Activated CD4-positive, alpha-beta T cell treated with anti-CD3 and anti-CD28 coated beads for 36 hours (primary cell): ENCODE measurements at regions not wholly inside any gene's neighbourhood (a gene's known extent, or its start where the extent isn't known, plus 50 kb on each side); places are given as distances from the start of the nearest gene placed in this dataset.
A peak's percentile ranks its signal among the peaks of the same experiment; 100 is the strongest.
"Not testable (repeated sequence)": the region's sequence is repeated elsewhere in the genome, so short reads cannot be mapped to it uniquely, and the experiment has no call there.

Source experiments
- ATAC-seq: fragments of 200-7000 bp; cut with Tn5 transposase; one replicate; pipeline ENCODE4 v1.10.0; 2021; ENCODE audit warnings: mild to moderate bottlenecking, moderate library complexity
- CTCF ChIA-PET: fragments of 350-600 bp; sonication (Branson Sonifier 250); formaldehyde crosslinking; loops from one replicate; lab custom pipeline; 2021; ENCODE audit warnings: antibody characterized with exemption; lab: Charles Lee
- POLR2A ChIA-PET: fragments of 350-600 bp; sonication (Branson Sonifier 250); formaldehyde crosslinking; loops from one replicate; lab custom pipeline; 2021; ENCODE audit warnings: antibody characterized with exemption, inconsistent platforms; lab: Charles Lee
- DNase-seq: peaks from one replicate; pipeline ENCODE4 v3.0.0-alpha.2; 2020
- H3K27ac Mint-ChIP-seq: one replicate; pipeline ENCODE4 v1.8.0; 2021; ENCODE audit warnings: mixed read lengths
- H3K27me3 Mint-ChIP-seq: one replicate; pipeline ENCODE4 v1.8.0; 2021; ENCODE audit warnings: mixed read lengths
- H3K36me3 Mint-ChIP-seq: one replicate; pipeline ENCODE4 v1.8.0; 2021; ENCODE audit warnings: low read depth, mixed read lengths
- H3K4me1 Mint-ChIP-seq: one replicate; pipeline ENCODE4 v1.8.0; 2021; ENCODE audit warnings: mixed read lengths
- H3K4me3 Mint-ChIP-seq: one replicate; pipeline ENCODE4 v1.8.0; 2021; ENCODE audit warnings: mild to moderate bottlenecking, moderate library complexity, mixed read lengths
- H3K9me3 Mint-ChIP-seq: one replicate; pipeline ENCODE4 v1.8.0; 2021; ENCODE audit warnings: low read depth, mixed read lengths
- intact Hi-C, 2 experiments: fragments of 100-400 bp; cut with DNase I in 1 of 2; cut with micrococcal nuclease in 1 of 2; formaldehyde crosslinking; loops; one replicate each; pipeline versions ENCODE4 v1.14.2 to v1.15.1; 2022 to 2024; cut with DNase I, micrococcal nuclease

- intact Hi-C loops: loop anchor here (1.0 to 10.0 kb wide), 5 partner anchors 246 to 506 kb away; partner anchors contain the start of genes NAA30 (in 1 of the 2) and OTX2 (in 1 of the 2)
- Mint-ChIP-seq H3K4me1 (peaks cover 23% of the 10 kb centered on the region), H3K27me3 (peaks cover 12% of the 10 kb centered on the region), H3K27ac (peak overlapping the region; percentile 35), H3K9me3 (no peaks in the 10 kb centered on the region), H3K4me3 (no peak overlapping the region), H3K36me3 (no peaks in the 10 kb centered on the region)
- ChIA-PET POLR2A (no interaction called here), CTCF (interaction anchor here (0.6 to 1.1 kb wide), 4 partner anchors 24 to 901 kb away, joined by 3 read pairs; no protein-coding TSS in a partner anchor)
- DNase-seq (peak; percentile 62), ATAC-seq (peak; percentile 94)
These were observed 208.3 kb downstream of the EXOC5 start for GRCh38 chr14:57060276-57060955.

- H3K4me1 Mint-ChIP-seq: peaks cover 23% of the 10 kb centered on the region
- H3K27ac Mint-ChIP-seq: no peak overlapping the region
- ATAC-seq: no peak
- POLR2A ChIA-PET: no interaction called here
- no peaks in the 10 kb centered on the region for H3K36me3 Mint-ChIP-seq
- intact Hi-C loops: no loop called here
- peaks cover 15% of the 10 kb centered on the region for H3K27me3 Mint-ChIP-seq
- CTCF ChIA-PET: no interaction called here
- H3K9me3 Mint-ChIP-seq: no peaks in the 10 kb centered on the region
- DNase-seq: no peak
- H3K4me3 Mint-ChIP-seq: no peak overlapping the region
These were observed 210.4 kb downstream of the EXOC5 start for GRCh38 chr14:57058319-57058718.

GRCh38 chr14:57057803-57058202, 210.9 kb downstream of the EXOC5 start:
- ChIA-PET CTCF (no interaction called here), POLR2A (no interaction called here)
- ATAC-seq: no peak
- intact Hi-C loops: no loop called here
- H3K9me3 Mint-ChIP-seq: no peaks in the 10 kb centered on the region
- H3K36me3 Mint-ChIP-seq: no peaks in the 10 kb centered on the region
- H3K27ac Mint-ChIP-seq: no peak overlapping the region
- peaks cover 23% of the 10 kb centered on the region for H3K4me1 Mint-ChIP-seq
- H3K27me3 Mint-ChIP-seq: peaks cover 13% of the 10 kb centered on the region
- H3K4me3 Mint-ChIP-seq: no peak overlapping the region
- DNase-seq: no peak

- CTCF ChIA-PET, H3K36me3 Mint-ChIP-seq, POLR2A ChIA-PET, H3K4me3 Mint-ChIP-seq, ATAC-seq, DNase-seq, H3K9me3 Mint-ChIP-seq, intact Hi-C loops, H3K27ac Mint-ChIP-seq: not testable (repeated sequence)
- Mint-ChIP-seq H3K4me1 (peaks cover 21% of the 10 kb centered on the region), H3K27me3 (peaks cover 13% of the 10 kb centered on the region)
These were observed 212.2 kb downstream of the EXOC5 start for GRCh38 chr14:57056522-57056921.

GRCh38 chr14:57052705-57053302, 215.9 kb downstream of the EXOC5 start:
- Mint-ChIP-seq H3K27me3 (peaks cover 27% of the 10 kb centered on the region), H3K9me3 (no peaks in the 10 kb centered on the region), H3K4me1 (no peaks in the 10 kb centered on the region), H3K27ac (no peak overlapping the region), H3K4me3 (no peak overlapping the region), H3K36me3 (no peaks in the 10 kb centered on the region)
- intact Hi-C loops: no loop called here
- ChIA-PET CTCF (interaction anchor here (1.8 kb wide), 1 partner anchor 15 kb away, joined by 4 read pairs; no protein-coding TSS in a partner anchor), POLR2A (interaction anchor here (0.6 kb wide), 1 partner anchor 36 kb away, joined by 3 read pairs; no protein-coding TSS in a partner anchor)
- DNase-seq (no peak), ATAC-seq (no peak)

GRCh38 chr14:57051633-57052032, 217.1 kb downstream of the EXOC5 start:
- Mint-ChIP-seq H3K4me3 (no peak overlapping the region), H3K4me1 (no peaks in the 10 kb centered on the region), H3K27ac (no peak overlapping the region), H3K9me3 (no peaks in the 10 kb centered on the region), H3K36me3 (no peaks in the 10 kb centered on the region), H3K27me3 (peaks cover 27% of the 10 kb centered on the region)
- ChIA-PET POLR2A (no interaction called here), CTCF (no interaction called here)
- intact Hi-C loops: no loop called here
- DNase-seq (no peak), ATAC-seq (no peak)

- peaks cover 28% of the 10 kb centered on the region for H3K27me3 Mint-ChIP-seq
- H3K4me3 Mint-ChIP-seq: no peak overlapping the region
- H3K4me1 Mint-ChIP-seq: no peaks in the 10 kb centered on the region
- POLR2A ChIA-PET: interaction anchor here (0.6 kb wide), 1 partner anchor 15 kb away, joined by 3 read pairs; no protein-coding TSS in a partner anchor
- no peaks in the 10 kb centered on the region for H3K9me3 Mint-ChIP-seq
- intact Hi-C loops: no loop called here
- no peaks in the 10 kb centered on the region for H3K36me3 Mint-ChIP-seq
- H3K27ac Mint-ChIP-seq: no peak overlapping the region
- CTCF ChIA-PET: no interaction called here
- ATAC-seq: no peak
- no peak for DNase-seq
These were observed 218.9 kb downstream of the EXOC5 start for GRCh38 chr14:57049848-57050247.

- no peaks in the 10 kb centered on the region for H3K36me3 Mint-ChIP-seq
- ATAC-seq (no peak), DNase-seq (no peak)
- H3K4me3 Mint-ChIP-seq: no peak overlapping the region
- CTCF ChIA-PET: no interaction called here
- H3K27me3 Mint-ChIP-seq: peaks cover 18% of the 10 kb centered on the region
- H3K27ac Mint-ChIP-seq: no peak overlapping the region
- POLR2A ChIA-PET: no interaction called here
- H3K4me1 Mint-ChIP-seq: no peaks in the 10 kb centered on the region
- intact Hi-C loops: no loop called here
- no peaks in the 10 kb centered on the region for H3K9me3 Mint-ChIP-seq
These were observed 222.5 kb downstream of the EXOC5 start for GRCh38 chr14:57046175-57046574.

- ATAC-seq, H3K4me1 Mint-ChIP-seq: not testable (repeated sequence)
These were observed 224.4 kb downstream of the EXOC5 start for GRCh38 chr14:57044101-57044973.

GRCh38 chr14:57038689-57039088, 228.4 kb upstream of the OTX2 start:
- POLR2A ChIA-PET: no interaction called here
- CTCF ChIA-PET: no interaction called here
- no peak for DNase-seq
- H3K4me1 Mint-ChIP-seq: no peaks in the 10 kb centered on the region
- H3K36me3 Mint-ChIP-seq: no peaks in the 10 kb centered on the region
- H3K27ac Mint-ChIP-seq: no peak overlapping the region
- H3K9me3 Mint-ChIP-seq: no peaks in the 10 kb centered on the region
- peaks cover 22% of the 10 kb centered on the region for H3K27me3 Mint-ChIP-seq
- intact Hi-C loops: no loop called here
- no peak for ATAC-seq
- H3K4me3 Mint-ChIP-seq: no peak overlapping the region

More at GRCh38 chr14:57044101-57044973, 224.4 kb downstream of the EXOC5 start:
- intact Hi-C loops, H3K27ac Mint-ChIP-seq, CTCF ChIA-PET, H3K4me3 Mint-ChIP-seq, H3K27me3 Mint-ChIP-seq, H3K9me3 Mint-ChIP-seq, DNase-seq, H3K36me3 Mint-ChIP-seq, POLR2A ChIA-PET: not testable (repeated sequence)

- Mint-ChIP-seq H3K4me1 (no peaks in the 10 kb centered on the region), H3K27me3 (peaks cover 14% of the 10 kb centered on the region), H3K4me3 (no peak overlapping the region), H3K9me3 (peaks cover 5% of the 10 kb centered on the region), H3K36me3 (no peaks in the 10 kb centered on the region), H3K27ac (no peak overlapping the region)
- ChIA-PET POLR2A (no interaction called here), CTCF (interaction anchor here (1.1 kb wide), 1 partner anchor 18 kb away, joined by 3 read pairs; no protein-coding TSS in a partner anchor)
- DNase-seq (no peak), ATAC-seq (no peak)
- intact Hi-C loops: no loop called here
These were observed 221.2 kb upstream of the OTX2 start for GRCh38 chr14:57031474-57031873.
